HEK293T (cell line): ENCODE measurements at regions not wholly inside any gene's neighbourhood (a gene's known extent, or its start where the extent isn't known, plus 50 kb on each side); places are given as distances from the start of the nearest gene placed in this dataset.

ENCODE experiments used
- CTCF ChIA-PET: fragments of 350-600 bp; formaldehyde crosslinking; extraction: SDS; loops from one replicate; lab custom pipeline; 2021; ENCODE audit warnings: antibody characterized with exemption, inconsistent platforms; lab: Yijun Ruan, JAX
- POLR2A ChIA-PET: fragments of 350-600 bp; formaldehyde crosslinking; extraction: SDS; loops from one replicate; lab custom pipeline; 2020; ENCODE audit warnings: antibody characterized with exemption, inconsistent platforms; lab: Yijun Ruan, JAX
- DNase-seq: peaks from one replicate; pipeline ENCODE4 v3.0.0; 2012; ENCODE audit warnings: mixed read lengths; ENCODE audit errors: extremely low spot score
- ARNT ChIP-seq: fragments of 450-650 bp; IDR thresholded peaks from 2 replicates; pipeline ENCODE4 v1.6.1; 2017; ENCODE audit warnings: mild to moderate bottlenecking
- BHLHE40 ChIP-seq: fragments of 450-650 bp; IDR thresholded peaks from 2 replicates; pipeline ENCODE4 v1.6.1; 2016; ENCODE audit warnings: mild to moderate bottlenecking, moderate library complexity, borderline replicate concordance
- CTBP1 ChIP-seq: fragments of 450-650 bp; IDR thresholded peaks from 2 replicates; pipeline ENCODE4 v1.6.1; 2016; ENCODE audit warnings: borderline replicate concordance
- ELF4 ChIP-seq: fragments of 450-650 bp; IDR thresholded peaks from 2 replicates; pipeline ENCODE4 v1.6.1; 2017; ENCODE audit warnings: antibody characterized with exemption
- FOXA1 ChIP-seq: fragments of 450-650 bp; IDR thresholded peaks from 2 replicates; pipeline ENCODE4 v1.6.1; 2016; ENCODE audit warnings: mild to moderate bottlenecking
- FOXK2 ChIP-seq: fragments of 450-650 bp; IDR thresholded peaks from 2 replicates; pipeline ENCODE4 v1.6.1; 2016; ENCODE audit warnings: mild to moderate bottlenecking
- FOXM1 ChIP-seq: fragments of 450-650 bp; IDR thresholded peaks from 2 replicates; pipeline ENCODE4 v1.6.1; 2017; ENCODE audit warnings: mild to moderate bottlenecking, borderline replicate concordance
- HDGF ChIP-seq: fragments of 450-650 bp; IDR thresholded peaks from 2 replicates; pipeline ENCODE4 v1.6.1; 2017; ENCODE audit warnings: antibody characterized with exemption, borderline replicate concordance
- L3MBTL2 ChIP-seq: fragments of 450-650 bp; conservative IDR thresholded peaks from 2 replicates; pipeline ENCODE4 v1.6.1; 2016; ENCODE audit warnings: mild to moderate bottlenecking
- LEF1 ChIP-seq: fragments of 450-650 bp; IDR thresholded peaks from 2 replicates; pipeline ENCODE4 v1.6.1; 2017; ENCODE audit warnings: mild to moderate bottlenecking, borderline replicate concordance
- NFRKB ChIP-seq: fragments of 450-650 bp; IDR thresholded peaks from 2 replicates; pipeline ENCODE4 v1.6.1; 2016; ENCODE audit warnings: mild to moderate bottlenecking, moderate library complexity
- PKNOX1 ChIP-seq: fragments of 450-650 bp; IDR thresholded peaks from 2 replicates; pipeline ENCODE4 v1.6.1; 2016
- SP1 ChIP-seq: fragments of 450-650 bp; IDR thresholded peaks from 2 replicates; pipeline ENCODE4 v1.6.1; 2017
- SUZ12 ChIP-seq: fragments of 450-650 bp; IDR thresholded peaks from 2 replicates; pipeline ENCODE4 v1.6.1; 2016; ENCODE audit warnings: mild to moderate bottlenecking
- TARDBP ChIP-seq: fragments of 450-650 bp; IDR thresholded peaks from 2 replicates; pipeline ENCODE4 v1.6.1; 2016
- ZNF384 ChIP-seq: fragments of 450-650 bp; IDR thresholded peaks from 2 replicates; pipeline ENCODE4 v1.6.1; 2016

- CTCF ChIA-PET: no interaction called here
- POLR2A ChIA-PET: no interaction called here
- TF ChIP-seq FOXK2: no peak
- TF ChIP-seq ZNF384: no peak
- no peak for TF ChIP-seq ELF4
- TF ChIP-seq CTBP1: no peak
- TF ChIP-seq TARDBP: no peak
- TF ChIP-seq LEF1: no peak
- no peak for TF ChIP-seq SUZ12
- no peak for TF ChIP-seq SP1
- no peak for TF ChIP-seq HDGF
- TF ChIP-seq NFRKB: no peak
- no peak for TF ChIP-seq PKNOX1
- TF ChIP-seq BHLHE40: no peak
- no peak for TF ChIP-seq FOXA1
- no peak for TF ChIP-seq FOXM1
- TF ChIP-seq L3MBTL2: no peak
- no peak for TF ChIP-seq ARNT
- no peak for DNase-seq
Measured at GRCh38 chr4:17077105-17077504, 178.7 kb upstream of the LDB2 start.

- ChIA-PET POLR2A (no interaction called here), CTCF (no interaction called here)
- no peak for DNase-seq
- TF ChIP-seq SP1: no peak
- TF ChIP-seq NFRKB: no peak
- no peak for TF ChIP-seq ARNT
- no peak for TF ChIP-seq PKNOX1
- TF ChIP-seq FOXM1: no peak
- no peak for TF ChIP-seq FOXA1
- no peak for TF ChIP-seq ZNF384
- TF ChIP-seq TARDBP: no peak
- TF ChIP-seq BHLHE40: no peak
- no peak for TF ChIP-seq CTBP1
Measured at GRCh38 chr4:17072483-17072882, 174.0 kb upstream of the LDB2 start.

GRCh38 chr4:17068891-17069290 is 170.4 kb upstream of the LDB2 start:
- ChIA-PET POLR2A (no interaction called here), CTCF (no interaction called here)

GRCh38 chr4:17068392-17068791 is 169.9 kb upstream of the LDB2 start:
- TF ChIP-seq FOXM1 (no peak), HDGF (no peak), NFRKB (no peak), FOXK2 (no peak), SP1 (no peak), PKNOX1 (no peak), ARNT (no peak), ZNF384 (no peak), ELF4 (no peak), FOXA1 (no peak), TARDBP (no peak), CTBP1 (no peak), LEF1 (no peak), SUZ12 (no peak), BHLHE40 (no peak), L3MBTL2 (no peak)
- no peak for DNase-seq
- ChIA-PET POLR2A (no interaction called here), CTCF (no interaction called here)

More at GRCh38 chr4:17068891-17069290, 170.4 kb upstream of the LDB2 start:
- DNase-seq: no peak
- TF ChIP-seq FOXK2: no peak
- TF ChIP-seq CTBP1: no peak
- no peak for TF ChIP-seq ZNF384
- no peak for TF ChIP-seq PKNOX1
- TF ChIP-seq TARDBP: no peak
- TF ChIP-seq HDGF: no peak
- TF ChIP-seq BHLHE40: no peak

GRCh38 chr4:17066972-17067371 is 168.5 kb upstream of the LDB2 start:
- TF ChIP-seq SUZ12: no peak
- DNase-seq: no peak
- POLR2A ChIA-PET: no interaction called here
- CTCF ChIA-PET: interaction anchor here (0.5 to 0.6 kb wide), 2 partner anchors 44 to 84 kb away, joined by 3 read pairs; no protein-coding TSS in a partner anchor

- ChIA-PET POLR2A (no interaction called here), CTCF (no interaction called here)
- TF ChIP-seq ZNF384 (no peak), ARNT (no peak), FOXK2 (no peak), FOXM1 (no peak), HDGF (no peak), ELF4 (no peak), NFRKB (no peak), FOXA1 (no peak), SUZ12 (no peak), L3MBTL2 (no peak), PKNOX1 (no peak), LEF1 (no peak), BHLHE40 (no peak), CTBP1 (no peak), SP1 (no peak), TARDBP (no peak)
- DNase-seq: no peak
Measured at GRCh38 chr4:17066236-17066635, 167.8 kb upstream of the LDB2 start.
